ENCODE measurements at regions not wholly inside any gene's neighbourhood (a gene's known extent, or its start where the extent isn't known, plus 50 kb on each side); places are given as distances from the start of the nearest gene placed in this dataset.

DNA sequence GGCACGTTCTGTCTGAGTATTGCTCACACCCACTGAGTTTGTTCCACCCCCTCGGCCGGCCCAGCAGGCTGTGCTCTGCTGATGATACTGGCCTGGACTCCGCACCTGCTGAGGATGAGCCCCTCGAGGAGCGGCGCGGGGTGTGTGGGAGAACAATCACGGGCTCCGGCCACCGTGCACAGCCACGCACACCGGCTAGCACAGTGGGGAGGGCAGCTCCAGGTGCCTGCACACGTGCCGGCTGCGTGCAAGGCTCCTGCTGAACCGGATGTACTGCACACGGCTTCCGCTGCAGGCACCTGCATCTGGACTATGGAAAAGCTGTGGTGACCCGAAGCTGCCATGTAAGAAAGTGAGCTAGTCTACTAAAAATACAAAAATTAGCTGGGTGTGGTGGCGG is 485.2 kb upstream of the CDH9 start:
- Histone ChIP-seq H3K27me3 (ENCODE audit: control insufficient read depth, low read length) (no peaks in the 10 kb centered on the region), H3F3A (ENCODE audit: control insufficient read depth, insufficient read depth) (no peaks in the 10 kb centered on the region), H3K4me2 (ENCODE audit: low read length) (no peak overlapping the region), H3K36me3 (ENCODE audit: control insufficient read depth, low read length) (no peaks in the 10 kb centered on the region), H3K4me3 (ENCODE audit: low read length) (no peak overlapping the region), H3K4me1 (ENCODE audit: control insufficient read depth, low read length) (no peaks in the 10 kb centered on the region), H4K20me1 (ENCODE audit: control insufficient read depth, insufficient read depth, low read depth, low read length) (no peaks in the 10 kb centered on the region), H3K79me2 (ENCODE audit: control insufficient read depth, low read length) (no peaks in the 10 kb centered on the region), H3K9me2 (replicated peaks; ENCODE audit: control insufficient read depth, low read length) (no peaks in the 10 kb centered on the region), H3K9me3 (ENCODE audit: control insufficient read depth, insufficient read depth, low read length) (no peaks in the 10 kb centered on the region; the same call in 1 of the 2 replicates), H3K27ac (ENCODE audit: low read depth, low read length) (no peak overlapping the region)
- no peak for TF ChIP-seq EZH2phosphoT487 (IDR thresholded peaks at IDR 0.05; ENCODE audit: borderline replicate concordance, low read length)
- TF ChIP-seq, protein P1, sequence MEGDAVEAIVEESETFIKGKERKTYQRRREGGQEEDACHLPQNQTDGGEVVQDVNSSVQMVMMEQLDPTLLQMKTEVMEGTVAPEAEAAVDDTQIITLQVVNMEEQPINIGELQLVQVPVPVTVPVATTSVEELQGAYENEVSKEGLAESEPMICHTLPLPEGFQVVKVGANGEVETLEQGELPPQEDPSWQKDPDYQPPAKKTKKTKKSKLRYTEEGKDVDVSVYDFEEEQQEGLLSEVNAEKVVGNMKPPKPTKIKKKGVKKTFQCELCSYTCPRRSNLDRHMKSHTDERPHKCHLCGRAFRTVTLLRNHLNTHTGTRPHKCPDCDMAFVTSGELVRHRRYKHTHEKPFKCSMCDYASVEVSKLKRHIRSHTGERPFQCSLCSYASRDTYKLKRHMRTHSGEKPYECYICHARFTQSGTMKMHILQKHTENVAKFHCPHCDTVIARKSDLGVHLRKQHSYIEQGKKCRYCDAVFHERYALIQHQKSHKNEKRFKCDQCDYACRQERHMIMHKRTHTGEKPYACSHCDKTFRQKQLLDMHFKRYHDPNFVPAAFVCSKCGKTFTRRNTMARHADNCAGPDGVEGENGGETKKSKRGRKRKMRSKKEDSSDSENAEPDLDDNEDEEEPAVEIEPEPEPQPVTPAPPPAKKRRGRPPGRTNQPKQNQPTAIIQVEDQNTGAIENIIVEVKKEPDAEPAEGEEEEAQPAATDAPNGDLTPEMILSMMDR (IDR thresholded peaks at IDR 0.05; ENCODE audit: low read depth, low read length, poor library complexity, severe bottlenecking), result no peak

DNA sequence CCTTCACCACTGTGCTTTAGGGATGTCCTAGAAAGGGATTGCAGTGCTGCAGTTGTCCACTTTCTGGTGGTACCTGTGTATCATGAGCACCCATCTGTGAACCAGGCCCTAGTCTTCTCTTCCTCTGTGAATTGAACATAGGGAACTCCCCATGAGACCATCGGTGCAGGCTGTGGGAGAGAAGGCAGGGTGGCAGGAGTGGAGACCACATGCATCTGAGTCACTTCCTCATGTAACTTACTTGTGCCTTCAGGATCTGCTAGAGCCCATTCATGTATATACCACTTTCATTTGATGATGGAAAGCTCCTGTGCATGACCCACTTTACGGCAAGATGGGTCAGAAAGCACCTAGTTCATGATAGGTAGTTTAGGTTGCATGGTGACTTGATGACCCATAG is 478.1 kb upstream of the CDH9 start:
- no peaks in the 10 kb centered on the region for H3K79me2 ChIP-seq (ENCODE audit: control insufficient read depth, low read length)
- H3K9me3 ChIP-seq (ENCODE audit: control insufficient read depth, insufficient read depth, low read length), result 0 out of 2 replicates have a peak, but pooled peaks cover 3% of the 10 kb centered on the region
- no peak overlapping the region for H3K27ac ChIP-seq (ENCODE audit: low read depth, low read length)
- H3K9me2 ChIP-seq (replicated peaks; ENCODE audit: control insufficient read depth, low read length), result no peaks in the 10 kb centered on the region
- no peak overlapping the region for H3K4me2 ChIP-seq (ENCODE audit: low read length)
- no peak overlapping the region for H3K4me3 ChIP-seq (ENCODE audit: low read length)
- no peaks in the 10 kb centered on the region for H4K20me1 ChIP-seq (ENCODE audit: control insufficient read depth, insufficient read depth, low read depth, low read length)
- H3K4me1 ChIP-seq (ENCODE audit: control insufficient read depth, low read length), result no peaks in the 10 kb centered on the region
- H3F3A ChIP-seq (ENCODE audit: control insufficient read depth, insufficient read depth), result no peaks in the 10 kb centered on the region
- H3K36me3 ChIP-seq (ENCODE audit: control insufficient read depth, low read length), result no peaks in the 10 kb centered on the region
- no peak for TF ChIP-seq EZH2phosphoT487 (IDR thresholded peaks at IDR 0.05; ENCODE audit: borderline replicate concordance, low read length)
- TF ChIP-seq, protein P1 (IDR thresholded peaks at IDR 0.05; ENCODE audit: low read depth, low read length, poor library complexity, severe bottlenecking), result no peak
- H3K27me3 ChIP-seq (ENCODE audit: control insufficient read depth, low read length), result no peaks in the 10 kb centered on the region

GRCh38 chr5:27511061-27511460 is 472.7 kb upstream of the CDH9 start:
- no peaks in the 10 kb centered on the region for H3K9me2 ChIP-seq (replicated peaks; ENCODE audit: control insufficient read depth, low read length)
- H3K4me3 ChIP-seq (ENCODE audit: low read length), result no peak overlapping the region
- no peak for TF ChIP-seq EZH2phosphoT487 (IDR thresholded peaks at IDR 0.05; ENCODE audit: borderline replicate concordance, low read length)
- TF ChIP-seq, protein P1 (IDR thresholded peaks at IDR 0.05; ENCODE audit: low read depth, low read length, poor library complexity, severe bottlenecking), result no peak
- no peak overlapping the region for H3K27ac ChIP-seq (ENCODE audit: low read depth, low read length)
- no peak overlapping the region for H3K4me2 ChIP-seq (ENCODE audit: low read length)
- no peaks in the 10 kb centered on the region for H4K20me1 ChIP-seq (ENCODE audit: control insufficient read depth, insufficient read depth, low read depth, low read length)
- no peaks in the 10 kb centered on the region for H3K79me2 ChIP-seq (ENCODE audit: control insufficient read depth, low read length)
- H3K4me1 ChIP-seq (ENCODE audit: control insufficient read depth, low read length), result no peaks in the 10 kb centered on the region
- peaks cover 4% of the 10 kb centered on the region; the same call in 1 of the 2 replicates for H3K9me3 ChIP-seq (ENCODE audit: control insufficient read depth, insufficient read depth, low read length)
- H3K27me3 ChIP-seq (ENCODE audit: control insufficient read depth, low read length), result no peaks in the 10 kb centered on the region
- no peaks in the 10 kb centered on the region for H3F3A ChIP-seq (ENCODE audit: control insufficient read depth, insufficient read depth)
- H3K36me3 ChIP-seq (ENCODE audit: control insufficient read depth, low read length), result no peaks in the 10 kb centered on the region
